ENCODE measurements at regions not wholly inside any gene's neighbourhood (a gene's known extent, or its start where the extent isn't known, plus 50 kb on each side); places are given as distances from the start of the nearest gene placed in this dataset.

DNA sequence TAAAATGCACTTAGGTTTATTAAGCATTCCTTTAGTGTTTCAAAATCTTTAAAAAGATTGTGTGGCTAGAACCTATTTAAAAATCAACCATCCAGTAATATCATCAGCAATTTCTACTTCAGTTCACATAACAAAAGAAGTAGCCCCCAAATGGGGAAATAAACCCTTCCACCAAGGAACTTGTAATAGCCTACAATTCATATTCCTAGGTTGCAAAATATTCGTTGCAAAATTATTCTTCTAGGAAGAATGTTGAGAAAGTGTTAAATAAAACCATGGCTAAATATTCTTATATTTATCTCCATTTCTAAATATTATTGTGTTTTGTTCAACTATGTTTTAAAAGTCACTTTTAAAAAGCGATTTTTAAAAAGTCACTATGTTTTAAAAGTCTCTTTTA lies 177.9 kb upstream of the PRLR start:
- Histone ChIP-seq H3K27ac (no peak overlapping the region), H3K4me1 (no peaks in the 10 kb centered on the region), H3K9me3 (peaks cover 0 to 6% (median 0%) of the 10 kb centered on the region in 8 donors), H3K36me3 (no peaks in the 10 kb centered on the region), H3K4me3 (no peak overlapping the region), H3K27me3 (replicated peaks in 1 of 7) (no peaks in the 10 kb centered on the region)
- DNase-seq, result no peak
- no peak for TF ChIP-seq POLR2AphosphoS5 (IDR thresholded peaks at IDR 0.05)
- no peak for TF ChIP-seq POLR2A (IDR thresholded peaks at IDR 0.05)
- TF ChIP-seq, protein P1, sequence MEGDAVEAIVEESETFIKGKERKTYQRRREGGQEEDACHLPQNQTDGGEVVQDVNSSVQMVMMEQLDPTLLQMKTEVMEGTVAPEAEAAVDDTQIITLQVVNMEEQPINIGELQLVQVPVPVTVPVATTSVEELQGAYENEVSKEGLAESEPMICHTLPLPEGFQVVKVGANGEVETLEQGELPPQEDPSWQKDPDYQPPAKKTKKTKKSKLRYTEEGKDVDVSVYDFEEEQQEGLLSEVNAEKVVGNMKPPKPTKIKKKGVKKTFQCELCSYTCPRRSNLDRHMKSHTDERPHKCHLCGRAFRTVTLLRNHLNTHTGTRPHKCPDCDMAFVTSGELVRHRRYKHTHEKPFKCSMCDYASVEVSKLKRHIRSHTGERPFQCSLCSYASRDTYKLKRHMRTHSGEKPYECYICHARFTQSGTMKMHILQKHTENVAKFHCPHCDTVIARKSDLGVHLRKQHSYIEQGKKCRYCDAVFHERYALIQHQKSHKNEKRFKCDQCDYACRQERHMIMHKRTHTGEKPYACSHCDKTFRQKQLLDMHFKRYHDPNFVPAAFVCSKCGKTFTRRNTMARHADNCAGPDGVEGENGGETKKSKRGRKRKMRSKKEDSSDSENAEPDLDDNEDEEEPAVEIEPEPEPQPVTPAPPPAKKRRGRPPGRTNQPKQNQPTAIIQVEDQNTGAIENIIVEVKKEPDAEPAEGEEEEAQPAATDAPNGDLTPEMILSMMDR (IDR thresholded peaks at IDR 0.05 in 8 of 11, conservative IDR thresholded peaks at IDR 0.05 in 3 of 11), result no peak
- WGBS, 5 donors, result 58 to 78% (median 61%) methylated on average over 2 of the region's 2 CpGs
- intact Hi-C loops (cut with DNase I; ENCODE audit: low total_unique reads), result no loop called here

DNA sequence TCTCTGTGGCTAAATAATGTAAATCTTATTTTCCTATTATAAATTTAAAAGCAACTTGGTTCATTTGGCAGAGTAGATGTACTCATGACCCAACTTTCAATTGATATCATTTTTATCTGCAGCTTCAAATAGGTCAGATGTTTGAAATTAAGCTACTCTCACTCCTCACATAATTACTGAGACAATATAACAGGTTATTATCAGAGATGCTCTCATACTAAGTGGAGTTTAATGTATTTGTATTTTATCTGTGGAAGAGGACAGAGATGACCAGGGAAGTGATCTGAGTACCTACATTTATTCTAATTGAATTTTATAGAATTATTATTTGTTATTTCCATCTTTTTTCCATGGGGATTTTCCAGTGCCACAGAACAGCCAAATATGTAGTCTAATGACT lies 177.4 kb upstream of the PRLR start:
- Histone ChIP-seq H3K36me3 (no peaks in the 10 kb centered on the region), H3K9me3 (peaks cover 0 to 5% (median 0%) of the 10 kb centered on the region in 8 donors), H3K4me3 (no peak overlapping the region), H3K4me1 (no peaks in the 10 kb centered on the region), H3K27ac (no peak overlapping the region), H3K27me3 (replicated peaks in 1 of 7) (no peaks in the 10 kb centered on the region)
- DNase-seq, result no peak
- intact Hi-C loops (cut with DNase I; ENCODE audit: low total_unique reads), result no loop called here
- no peak for TF ChIP-seq POLR2AphosphoS5 (IDR thresholded peaks at IDR 0.05)
- no peak for TF ChIP-seq POLR2A (IDR thresholded peaks at IDR 0.05)
- TF ChIP-seq, protein P1 (IDR thresholded peaks at IDR 0.05 in 8 of 11, conservative IDR thresholded peaks at IDR 0.05 in 3 of 11), result no peak

DNA sequence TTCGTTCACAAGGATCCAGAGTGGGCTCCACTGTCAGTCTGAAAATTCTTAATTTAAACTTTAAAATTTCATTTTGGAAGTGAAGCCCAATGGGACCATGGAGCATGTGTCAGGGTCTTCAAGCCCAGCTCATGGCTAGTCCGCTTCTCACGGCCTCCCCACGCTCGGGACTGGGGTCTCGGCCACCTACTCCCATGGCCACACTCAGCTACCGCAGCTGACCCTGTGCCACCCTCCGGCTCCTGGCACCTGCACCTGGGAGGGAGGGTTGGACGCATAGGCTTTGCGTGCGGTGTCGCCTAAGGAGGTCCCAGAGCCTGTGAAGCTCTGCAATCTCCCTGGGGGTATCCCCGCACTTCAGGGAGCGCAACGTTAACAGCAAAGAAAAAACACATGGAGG lies 175.7 kb upstream of the PRLR start:
- DNase-seq, result peak; percentile 55
- H3K4me1 ChIP-seq, result no peaks in the 10 kb centered on the region
- H3K36me3 ChIP-seq, result no peaks in the 10 kb centered on the region
- TF ChIP-seq, protein P1 (IDR thresholded peaks at IDR 0.05 in 8 of 11, conservative IDR thresholded peaks at IDR 0.05 in 3 of 11), result no peak
- no peak for TF ChIP-seq POLR2AphosphoS5 (IDR thresholded peaks at IDR 0.05)
- no peak for TF ChIP-seq POLR2A (IDR thresholded peaks at IDR 0.05)
- no peak overlapping the region for H3K27ac ChIP-seq
- no peaks in the 10 kb centered on the region for H3K27me3 ChIP-seq (replicated peaks in 1 of 7)
- intact Hi-C loops (cut with DNase I; ENCODE audit: low total_unique reads), result no loop called here
- 92 to 97% (median 96%) methylated on average over 15 of the region's 15 CpGs for WGBS, 5 donors
- H3K9me3 ChIP-seq, result no peaks in the 10 kb centered on the region
- no peak overlapping the region for H3K4me3 ChIP-seq

DNA sequence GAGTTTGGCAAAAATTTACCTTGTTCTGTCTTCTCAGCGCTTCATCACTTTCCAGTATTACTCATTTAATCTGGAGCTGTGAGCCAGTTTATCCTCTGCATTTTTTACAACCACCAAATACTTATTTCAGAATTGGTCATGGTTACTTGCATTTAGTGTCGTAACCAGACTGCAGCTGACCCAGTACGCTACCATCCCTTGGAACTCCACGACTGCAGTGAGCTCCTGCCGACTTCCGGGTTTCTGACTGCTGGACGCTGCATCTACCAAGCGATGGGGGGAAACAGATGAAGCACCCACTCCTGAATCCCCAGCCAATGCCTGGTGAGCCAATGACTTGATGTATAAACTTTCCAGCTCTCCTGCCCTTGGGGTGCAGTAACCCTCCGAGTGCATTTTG lies 174.4 kb upstream of the PRLR start:
- no peaks in the 10 kb centered on the region for H3K9me3 ChIP-seq
- TF ChIP-seq POLR2A (IDR thresholded peaks at IDR 0.05), result no peak
- TF ChIP-seq POLR2AphosphoS5 (IDR thresholded peaks at IDR 0.05), result no peak
- TF ChIP-seq, protein P1 (IDR thresholded peaks at IDR 0.05 in 8 of 11, conservative IDR thresholded peaks at IDR 0.05 in 3 of 11), result no peak
- WGBS, 5 donors, result 90 to 96% (median 93%) methylated on average over 9 of the region's 9 CpGs

More for the DNA sequence above, 174.4 kb upstream of the PRLR start:
- no peak for DNase-seq
- no peak overlapping the region for H3K27ac ChIP-seq
- no peaks in the 10 kb centered on the region for H3K36me3 ChIP-seq
- no peaks in the 10 kb centered on the region for H3K4me1 ChIP-seq
- H3K4me3 ChIP-seq, result no peak overlapping the region
- no peaks in the 10 kb centered on the region for H3K27me3 ChIP-seq (replicated peaks in 1 of 7)
- intact Hi-C loops (cut with DNase I; ENCODE audit: low total_unique reads), result no loop called here

All from spleen (tissue), 11 donors.